LNCAP (cell line): ENCODE measurements at regions not wholly inside any gene's neighbourhood (a gene's known extent, or its start where the extent isn't known, plus 50 kb on each side); places are given as distances from the start of the nearest gene placed in this dataset.

Source experiments
- CTCF ChIP-seq: fragments of 450-650 bp; IDR thresholded peaks from 2 replicates; pipeline ENCODE4 v1.5.1; 2017; ENCODE audit warnings: mild to moderate bottlenecking

GRCh38 chr12:126607157-126607556 lies 1541.9 kb downstream of the AACS start:
- no peak for TF ChIP-seq CTCF

GRCh38 chr12:126607867-126608266 lies 1542.6 kb downstream of the AACS start:
- no peak for TF ChIP-seq CTCF

GRCh38 chr12:126608607-126609175 lies 1543.5 kb downstream of the AACS start:
- TF ChIP-seq CTCF: no peak

GRCh38 chr12:126616441-126616840 lies 1551.2 kb downstream of the AACS start:
- no peak for TF ChIP-seq CTCF

GRCh38 chr12:126617312-126617711 lies 1552.1 kb downstream of the AACS start:
- peak; percentile 30; the same call in 1 of the 2 replicates for TF ChIP-seq CTCF

- no peak for TF ChIP-seq CTCF
Measured at GRCh38 chr12:126627596-126627995, 1562.4 kb downstream of the AACS start.

- no peak for TF ChIP-seq CTCF
Measured at GRCh38 chr12:126636821-126637220, 1571.6 kb downstream of the AACS start.
